HG02610 (cell line): ENCODE measurements at regions not wholly inside any gene's neighbourhood (a gene's known extent, or its start where the extent isn't known, plus 50 kb on each side); places are given as distances from the start of the nearest gene placed in this dataset.
"Not testable (repeated sequence)": the region's sequence is repeated elsewhere in the genome, so short reads cannot be mapped to it uniquely, and the experiment has no call there.

ENCODE experiments used
- ATAC-seq: cut with Tn5 transposase; IDR thresholded peaks from one replicate; pipeline ENCODE4 v1.9.1; 2021; ENCODE audit warnings: mild to moderate bottlenecking, moderate library complexity; ENCODE audit not compliant: unreplicated experiment

- ATAC-seq = no peak
Observed at GRCh38 chr12:131430158-131430742, 280.6 kb upstream of the SFSWAP start.

GRCh38 chr12:131431126-131431655 lies 279.7 kb upstream of the SFSWAP start:
- ATAC-seq = not testable (repeated sequence)

GRCh38 chr12:131432532-131433260 lies 278.2 kb upstream of the SFSWAP start:
- peak; percentile 86 for ATAC-seq

GRCh38 chr12:131434208-131435125 lies 276.4 kb upstream of the SFSWAP start:
- ATAC-seq = no peak

GRCh38 chr12:131436922-131437705 lies 273.8 kb upstream of the SFSWAP start:
- ATAC-seq = no peak

GRCh38 chr12:131437706-131438492 lies 273.0 kb upstream of the SFSWAP start:
- no peak for ATAC-seq

GRCh38 chr12:131438493-131438835 lies 272.4 kb upstream of the SFSWAP start:
- not testable (repeated sequence) for ATAC-seq

GRCh38 chr12:131438881-131439280 lies 272.0 kb upstream of the SFSWAP start:
- ATAC-seq = no peak

GRCh38 chr12:131439752-131440151 lies 271.1 kb upstream of the SFSWAP start:
- not testable (repeated sequence) for ATAC-seq

- not testable (repeated sequence) for ATAC-seq
Observed at GRCh38 chr12:131440209-131441059, 270.5 kb upstream of the SFSWAP start.

- ATAC-seq = no peak
Observed at GRCh38 chr12:131441060-131441396, 269.9 kb upstream of the SFSWAP start.

- no peak for ATAC-seq
Observed at GRCh38 chr12:131441638-131442336, 269.1 kb upstream of the SFSWAP start.

GRCh38 chr12:131442337-131442918 lies 268.5 kb upstream of the SFSWAP start:
- ATAC-seq = no peak

GRCh38 chr12:131443019-131444000 lies 267.6 kb upstream of the SFSWAP start:
- no peak for ATAC-seq

- no peak for ATAC-seq
Observed at GRCh38 chr12:131444220-131445164, 266.4 kb upstream of the SFSWAP start.
